HCT116 (cell line): ENCODE measurements at regions not wholly inside any gene's neighbourhood (a gene's known extent, or its start where the extent isn't known, plus 50 kb on each side); places are given as distances from the start of the nearest gene placed in this dataset.

ENCODE experiments used
- ATAC-seq: fragments of 200-7000 bp; cut with Tn5 transposase; 2 replicates; pipeline ENCODE4 v1.9.1; 2020; ENCODE audit warnings: mild to moderate bottlenecking, moderate library complexity
- BruUV-seq: library from RNA; stranded (reverse); fragments of 400-500 nt; replicated peaks from 2 replicates; lab custom pipeline; 2021; lab: Mats Ljungman, UMichigan
- CTCF ChIA-PET: fragments of 300-600 bp; sonication (Branson Sonifier 250); formaldehyde crosslinking; loops from one replicate; lab custom pipeline; 2021; ENCODE audit warnings: antibody characterized with exemption; lab: Charles Lee
- POLR2A ChIA-PET: fragments of 300-600, 350-600 bp; sonication (Branson Sonifier 250); formaldehyde crosslinking; loops from one replicate; lab custom pipeline; 2021; ENCODE audit warnings: antibody characterized with exemption; lab: Charles Lee
- RAD21 ChIA-PET, 2 experiments: fragments of 300-600 bp; sonication (Branson Sonifier 250); formaldehyde crosslinking; loops; one replicate each; lab custom pipeline; 2023; ENCODE audit warnings: low total read pairs in 2 of 2; ENCODE audit not compliant: uncharacterized antibody in 2 of 2, unreplicated experiment in 2 of 2, low non-redundant PET in 1 of 2; lab: Charles Lee
- DNase-seq: peaks from one replicate; pipeline ENCODE4 v3.0.0-alpha.2; 2010; ENCODE audit warnings: low read depth, low spot score
- H2AFZ ChIP-seq: fragments of 200-600 bp; shearing (Covaris generic), sonication (generic); 2 replicates; pipeline ENCODE4 v1.6.1; 2017; ENCODE audit warnings: low read depth, mixed run types, mixed read lengths, antibody characterized with exemption, low read length; ENCODE audit not compliant: poor library complexity, severe bottlenecking
- H3K27ac ChIP-seq: 2 replicates; pipeline ENCODE4 v1.5.1; 2012; ENCODE audit warnings: low read depth, low read length
- H3K27me3 ChIP-seq: fragments of 200-600 bp; sonication (generic); 2 replicates; pipeline ENCODE4 v1.6.1; 2016; ENCODE audit warnings: mixed run types, low read length, mixed read lengths; ENCODE audit not compliant: insufficient read depth
- H3K36me3 ChIP-seq, 2 experiments: fragments of 200-500 bp in 1 of 2; fragments of 200-600 bp in 1 of 2; sonication (Bioruptor generic) in 1 of 2; sonication (generic) in 1 of 2; 2 replicates each; pipeline versions ENCODE4 v1.5.1 to v1.6.1; 2014 to 2016; ENCODE audit warnings: low read length in 2 of 2, inconsistent platforms in 1 of 2, mixed read lengths in 1 of 2, mixed run types in 1 of 2; ENCODE audit not compliant: insufficient read depth in 2 of 2, control insufficient read depth in 1 of 2
- H3K4me1 ChIP-seq, 2 experiments: fragments of 200-600 bp in 1 of 2; sonication (generic) in 1 of 2; 2 replicates each; pipeline versions ENCODE4 v1.5.1 to v1.6.1; 2012 to 2017; ENCODE audit warnings: low read length in 2 of 2, inconsistent platforms in 1 of 2, mild to moderate bottlenecking in 1 of 2, mixed read lengths in 1 of 2, mixed run types in 1 of 2, moderate library complexity in 1 of 2; ENCODE audit not compliant: insufficient read depth in 2 of 2, control insufficient read depth in 1 of 2
- H3K4me2 ChIP-seq: fragments of 200-600 bp; sonication (generic); 2 replicates; pipeline ENCODE4 v1.6.1; 2017; ENCODE audit warnings: mixed run types, low read length, mixed read lengths
- H3K4me3 ChIP-seq, 2 experiments: fragments of 200-600 bp in 1 of 2; sonication (generic) in 1 of 2; replicated peaks in 1 of 2; 2 replicates each; pipeline ENCODE4 v1.5.1; 2011 to 2016; ENCODE audit warnings: low read length in 2 of 2, control low read depth in 1 of 2, low read depth in 1 of 2, mild to moderate bottlenecking in 1 of 2, mixed read lengths in 1 of 2, mixed run types in 1 of 2
- H3K79me2 ChIP-seq: fragments of 200-600 bp; sonication (generic); 2 replicates; pipeline ENCODE4 v1.6.1; 2017; ENCODE audit warnings: mild to moderate bottlenecking, mixed run types, low read length, moderate library complexity, mixed read lengths; ENCODE audit not compliant: insufficient read depth
- H3K9ac ChIP-seq: fragments of 200-600 bp; sonication (generic); 2 replicates; pipeline ENCODE4 v1.6.1; 2016; ENCODE audit warnings: low read length, mixed read lengths
- H3K9me2 ChIP-seq: fragments of 200-600 bp; sonication (generic), shearing (Covaris generic); 2 replicates; pipeline ENCODE4 v1.6.1; 2017; ENCODE audit warnings: mixed run types, mild to moderate bottlenecking, moderate library complexity; ENCODE audit not compliant: insufficient read depth
- H3K9me3 ChIP-seq, 2 experiments: fragments of 200-500 bp in 1 of 2; fragments of 200-600 bp in 1 of 2; sonication (Bioruptor generic) in 1 of 2; sonication (generic) in 1 of 2; 2 replicates each; pipeline ENCODE4 v1.6.1; 2014 to 2017; ENCODE audit warnings: low read length in 2 of 2, mixed read lengths in 2 of 2, inconsistent platforms in 1 of 2, low read depth in 1 of 2, mild to moderate bottlenecking in 1 of 2, mixed run types in 1 of 2, moderate library complexity in 1 of 2; ENCODE audit not compliant: control insufficient read depth in 1 of 2, insufficient read depth in 1 of 2
- H4K20me1 ChIP-seq: fragments of 200-600 bp; sonication (generic), shearing (Covaris generic); 2 replicates; pipeline ENCODE4 v1.6.1; 2017; ENCODE audit warnings: mixed run types, mild to moderate bottlenecking, moderate library complexity; ENCODE audit not compliant: insufficient read depth
- CEBPB ChIP-seq: IDR thresholded peaks from 2 replicates; pipeline ENCODE4 v1.6.1; 2012; ENCODE audit warnings: low read depth
- EZH2phosphoT487 ChIP-seq: fragments of 200-600 bp; IDR thresholded peaks from 2 replicates; pipeline ENCODE4 v1.6.1; 2018; ENCODE audit warnings: antibody characterized with exemption, borderline replicate concordance
- FOSL1 ChIP-seq: IDR thresholded peaks from 2 replicates; pipeline ENCODE4 v1.6.1; 2012; ENCODE audit warnings: low read depth
- SRF ChIP-seq: IDR thresholded peaks from 2 replicates; pipeline ENCODE4 v1.6.1; 2012; ENCODE audit warnings: low read depth
- TCF7L2 ChIP-seq: IDR thresholded peaks from 2 replicates; pipeline ENCODE4 v1.7.0; 2011; ENCODE audit warnings: borderline replicate concordance, inconsistent platforms; ENCODE audit not compliant: insufficient read depth, insufficient read length; ENCODE audit errors: extremely low read depth
- YY1 ChIP-seq: IDR thresholded peaks from 2 replicates; pipeline ENCODE4 v1.6.1; 2011; ENCODE audit warnings: low read length, low read depth, moderate library complexity, mild to moderate bottlenecking; ENCODE audit not compliant: insufficient replicate concordance; ENCODE audit errors: extremely low read depth
- intact Hi-C: fragments of 100-400 bp; cut with micrococcal nuclease; formaldehyde crosslinking; loops from 2 replicates; pipeline ENCODE4 v1.10.0; 2022
- TF ChIP-seq, protein P1 (sequence below): IDR thresholded peaks from 2 replicates; pipeline ENCODE4 v1.6.1; 2012
- TF ChIP-seq, protein P2 (sequence below): IDR thresholded peaks from 2 replicates; pipeline ENCODE4 v1.6.1; 2011; ENCODE audit warnings: mild to moderate bottlenecking, low read length, moderate library complexity; ENCODE audit not compliant: insufficient replicate concordance; ENCODE audit errors: extremely low read depth

DNA sequence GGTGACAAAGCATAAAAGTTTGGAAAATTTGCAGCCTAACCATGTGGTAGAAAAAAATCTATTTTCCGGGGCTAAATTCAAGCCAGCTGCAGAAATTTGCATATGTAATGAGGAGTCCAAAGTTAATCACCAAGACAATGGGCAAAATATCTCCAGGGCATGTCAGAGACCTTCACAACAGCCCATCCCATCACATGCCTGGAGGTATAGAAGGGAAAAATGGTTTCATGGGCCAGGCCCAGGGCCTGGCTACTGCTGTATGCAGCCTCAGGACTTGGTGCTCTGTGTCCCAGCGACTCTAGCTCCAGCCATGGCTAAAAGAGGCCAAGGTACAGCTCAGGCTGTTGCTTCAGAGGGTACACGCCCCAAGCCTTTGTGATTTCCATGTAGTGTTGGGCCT, 655.8 kb upstream of the MGAT4C start:
- H3K9ac ChIP-seq, result no peak overlapping the region
- no peak for ATAC-seq
- H3K79me2 ChIP-seq, result no peaks in the 10 kb centered on the region
- no peak overlapping the region for H2AFZ ChIP-seq
- RAD21 ChIA-PET, result no interaction called here
- no peak overlapping the region for H3K4me3 ChIP-seq
- POLR2A ChIA-PET, result no interaction called here
- no peaks in the 10 kb centered on the region for H3K4me1 ChIP-seq
- no peak for TF ChIP-seq EZH2phosphoT487
- TF ChIP-seq, protein P1, sequence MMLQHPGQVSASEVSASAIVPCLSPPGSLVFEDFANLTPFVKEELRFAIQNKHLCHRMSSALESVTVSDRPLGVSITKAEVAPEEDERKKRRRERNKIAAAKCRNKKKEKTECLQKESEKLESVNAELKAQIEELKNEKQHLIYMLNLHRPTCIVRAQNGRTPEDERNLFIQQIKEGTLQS, result no peak
- no peak for TF ChIP-seq CEBPB
- TF ChIP-seq TCF7L2, result no peak
- no peak for TF ChIP-seq FOSL1
- TF ChIP-seq YY1, result no peak
- no peaks in the 10 kb centered on the region for H3K9me3 ChIP-seq
- no TSS peak for BruUV-seq
- no peaks in the 10 kb centered on the region for H3K36me3 ChIP-seq
- H3K9me2 ChIP-seq, result no peaks in the 10 kb centered on the region
- DNase-seq, result no peak
- no peak overlapping the region for H3K27ac ChIP-seq
- CTCF ChIA-PET, result no interaction called here
- H4K20me1 ChIP-seq, result no peaks in the 10 kb centered on the region
- no peak overlapping the region for H3K4me2 ChIP-seq
- no peaks in the 10 kb centered on the region for H3K27me3 ChIP-seq
- intact Hi-C loops, result loop anchor here (5.0 kb wide), 2 partner anchors 940 to 955 kb away; no protein-coding TSS in a partner anchor

DNA sequence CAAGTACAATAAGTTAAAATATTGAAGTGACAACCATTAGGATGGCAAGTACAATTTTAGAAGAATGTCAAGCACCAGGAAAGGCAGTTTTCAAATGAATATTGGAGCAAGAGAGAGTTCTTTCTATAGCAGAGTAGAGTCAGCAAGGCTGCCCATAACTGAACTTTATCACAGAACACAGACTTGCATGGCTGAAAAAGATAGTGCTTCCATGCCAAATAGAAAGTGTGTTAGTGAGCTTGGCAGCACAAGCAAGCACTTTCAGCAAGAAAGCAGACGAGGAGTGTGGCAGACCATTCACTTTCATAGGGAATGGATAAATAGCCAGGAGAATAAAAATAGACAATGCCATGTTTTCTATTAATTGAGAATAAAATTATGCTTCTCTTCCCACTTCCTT, 647.0 kb upstream of the MGAT4C start:
- no peaks in the 10 kb centered on the region for H3K27me3 ChIP-seq
- no peaks in the 10 kb centered on the region for H3K79me2 ChIP-seq
- intact Hi-C loops, result no loop called here
- no peaks in the 10 kb centered on the region for H3K9me3 ChIP-seq
- ChIA-PET RAD21 (no interaction called here), POLR2A (no interaction called here), CTCF (no interaction called here)
- H3K36me3 ChIP-seq, result no peaks in the 10 kb centered on the region
- DNase-seq, result no peak
- no peaks in the 10 kb centered on the region for H3K4me1 ChIP-seq
- H3K4me2 ChIP-seq, result no peak overlapping the region
- H3K9me2 ChIP-seq, result no peaks in the 10 kb centered on the region
- no peak overlapping the region for H3K27ac ChIP-seq
- H4K20me1 ChIP-seq, result no peaks in the 10 kb centered on the region
- H3K9ac ChIP-seq, result no peak overlapping the region
- H3K4me3 ChIP-seq, result no peak overlapping the region
- H2AFZ ChIP-seq, result no peak overlapping the region
- ATAC-seq, result no peak
- no TSS peak for BruUV-seq
- TF ChIP-seq SRF (no peak), YY1 (no peak)
- TF ChIP-seq, protein P2, sequence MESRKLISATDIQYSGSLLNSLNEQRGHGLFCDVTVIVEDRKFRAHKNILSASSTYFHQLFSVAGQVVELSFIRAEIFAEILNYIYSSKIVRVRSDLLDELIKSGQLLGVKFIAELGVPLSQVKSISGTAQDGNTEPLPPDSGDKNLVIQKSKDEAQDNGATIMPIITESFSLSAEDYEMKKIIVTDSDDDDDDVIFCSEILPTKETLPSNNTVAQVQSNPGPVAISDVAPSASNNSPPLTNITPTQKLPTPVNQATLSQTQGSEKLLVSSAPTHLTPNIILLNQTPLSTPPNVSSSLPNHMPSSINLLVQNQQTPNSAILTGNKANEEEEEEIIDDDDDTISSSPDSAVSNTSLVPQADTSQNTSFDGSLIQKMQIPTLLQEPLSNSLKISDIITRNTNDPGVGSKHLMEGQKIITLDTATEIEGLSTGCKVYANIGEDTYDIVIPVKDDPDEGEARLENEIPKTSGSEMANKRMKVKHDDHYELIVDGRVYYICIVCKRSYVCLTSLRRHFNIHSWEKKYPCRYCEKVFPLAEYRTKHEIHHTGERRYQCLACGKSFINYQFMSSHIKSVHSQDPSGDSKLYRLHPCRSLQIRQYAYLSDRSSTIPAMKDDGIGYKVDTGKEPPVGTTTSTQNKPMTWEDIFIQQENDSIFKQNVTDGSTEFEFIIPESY, result no peak
